ENCODE measurements at regions not wholly inside any gene's neighbourhood (a gene's known extent, or its start where the extent isn't known, plus 50 kb on each side); places are given as distances from the start of the nearest gene placed in this dataset.
A peak's percentile ranks its signal among the peaks of the same experiment; 100 is the strongest.
"Not testable (repeated sequence)": the region's sequence is repeated elsewhere in the genome, so short reads cannot be mapped to it uniquely, and the experiment has no call there.

GRCh38 chr5:108696951-108697715 is 50.6 kb upstream of the FER start:
- no peak for DNase-seq

- DNase-seq = no peak
These were observed 51.3 kb upstream of the FER start for GRCh38 chr5:108696407-108696806.

- no peak for DNase-seq
These were observed 59.2 kb upstream of the FER start for GRCh38 chr5:108688485-108688884.

GRCh38 chr5:108687595-108688200 is 60.0 kb upstream of the FER start:
- DNase-seq = no peak

- no peak for DNase-seq
These were observed 61.0 kb upstream of the FER start for GRCh38 chr5:108686676-108687075.

- not testable (repeated sequence) for DNase-seq
These were observed 62.1 kb upstream of the FER start for GRCh38 chr5:108685448-108686216.

GRCh38 chr5:108681079-108681921 is 66.4 kb upstream of the FER start:
- DNase-seq = peak in 4 of 6 experiments; percentile 1 to 42 (median 29)

GRCh38 chr5:108678091-108678490 is 69.6 kb upstream of the FER start:
- DNase-seq = no peak

GRCh38 chr5:108675736-108676135 is 72.0 kb upstream of the FER start:
- DNase-seq = no peak

GRCh38 chr5:108672639-108673038 is 75.1 kb upstream of the FER start:
- no peak for DNase-seq

- DNase-seq = no peak
These were observed 77.0 kb upstream of the FER start for GRCh38 chr5:108670591-108671289.

- no peak for DNase-seq
These were observed 78.2 kb upstream of the FER start for GRCh38 chr5:108669462-108669861.

GRCh38 chr5:108661590-108662219 is 86.0 kb upstream of the FER start:
- DNase-seq = no peak

GRCh38 chr5:108661024-108661423 is 86.7 kb upstream of the FER start:
- no peak for DNase-seq

- DNase-seq = no peak
These were observed 87.4 kb upstream of the FER start for GRCh38 chr5:108660291-108660690.

- DNase-seq = no peak
These were observed 88.2 kb upstream of the FER start for GRCh38 chr5:108659531-108659930.

GRCh38 chr5:108655750-108656450 is 91.8 kb upstream of the FER start:
- DNase-seq = no peak

- DNase-seq = no peak
These were observed 93.6 kb upstream of the FER start for GRCh38 chr5:108654051-108654450.

- DNase-seq = no peak
These were observed 94.5 kb upstream of the FER start for GRCh38 chr5:108653201-108653600.

- DNase-seq = no peak
These were observed 96.7 kb upstream of the FER start for GRCh38 chr5:108650997-108651396.

GRCh38 chr5:108649646-108650045 is 98.1 kb upstream of the FER start:
- DNase-seq = no peak

Data from stimulated activated naive CD4-positive, alpha-beta T cell (primary cell).